HG03095 (cell line): ENCODE measurements at regions not wholly inside any gene's neighbourhood (a gene's known extent, or its start where the extent isn't known, plus 50 kb on each side); places are given as distances from the start of the nearest gene placed in this dataset.
"Not testable (repeated sequence)": the region's sequence is repeated elsewhere in the genome, so short reads cannot be mapped to it uniquely, and the experiment has no call there.

Experiments
- ATAC-seq: cut with Tn5 transposase; IDR thresholded peaks from one replicate; pipeline ENCODE4 v1.9.1; 2021; ENCODE audit warnings: moderate library complexity; ENCODE audit not compliant: unreplicated experiment

DNA sequence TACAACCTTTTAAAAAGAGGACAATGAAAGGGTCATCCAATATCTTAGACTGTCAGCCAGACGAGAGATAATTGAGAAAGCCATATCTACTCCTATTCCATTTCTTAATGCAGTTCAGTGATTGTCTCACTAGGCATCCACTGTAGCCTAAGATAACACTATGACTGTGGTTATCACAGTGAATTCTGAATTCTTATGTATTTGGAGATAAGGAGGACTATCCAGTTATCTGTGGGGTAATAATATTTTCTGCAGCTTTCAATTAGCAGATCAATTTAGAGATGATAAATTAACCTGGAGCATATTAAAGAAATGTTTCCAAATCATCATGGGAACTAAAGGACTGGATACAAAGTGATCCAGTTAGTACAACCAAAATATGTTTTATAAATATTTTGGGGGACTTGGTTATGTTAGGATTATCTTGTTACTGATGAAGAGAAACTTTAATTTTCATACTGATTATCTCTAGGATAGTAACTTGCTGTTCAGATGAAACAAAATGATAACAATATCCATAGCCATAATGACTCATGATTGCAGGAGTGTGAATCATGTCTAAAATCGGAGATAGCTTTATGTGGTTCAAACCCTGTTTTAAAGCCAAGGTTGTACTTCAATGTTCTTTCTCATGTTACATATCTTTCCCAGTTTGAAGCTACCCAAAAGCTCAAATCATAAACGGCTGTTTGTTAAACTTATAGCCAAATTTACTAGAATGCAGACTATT lies 1152.0 kb downstream of the HACE1 start:
- no peak for ATAC-seq

DNA sequence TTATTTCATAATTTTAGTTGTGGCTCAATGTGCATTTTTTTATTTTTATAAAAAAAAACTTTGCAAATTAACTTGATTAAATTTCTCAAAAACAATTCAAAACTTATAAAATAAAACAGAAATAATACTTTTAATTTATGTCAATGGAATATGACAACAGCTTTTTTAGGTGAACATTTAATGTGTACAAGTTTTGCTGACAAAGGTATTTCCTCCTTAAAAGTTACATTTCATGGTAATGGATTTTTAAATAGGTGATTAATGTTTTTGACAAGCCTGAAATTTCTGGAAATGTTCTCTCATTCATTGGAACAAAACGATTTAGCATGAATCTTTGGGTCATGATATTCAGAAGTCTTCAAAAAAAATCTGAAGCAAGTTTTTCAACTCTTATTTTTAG lies 1160.0 kb downstream of the HACE1 start:
- ATAC-seq = no peak

DNA sequence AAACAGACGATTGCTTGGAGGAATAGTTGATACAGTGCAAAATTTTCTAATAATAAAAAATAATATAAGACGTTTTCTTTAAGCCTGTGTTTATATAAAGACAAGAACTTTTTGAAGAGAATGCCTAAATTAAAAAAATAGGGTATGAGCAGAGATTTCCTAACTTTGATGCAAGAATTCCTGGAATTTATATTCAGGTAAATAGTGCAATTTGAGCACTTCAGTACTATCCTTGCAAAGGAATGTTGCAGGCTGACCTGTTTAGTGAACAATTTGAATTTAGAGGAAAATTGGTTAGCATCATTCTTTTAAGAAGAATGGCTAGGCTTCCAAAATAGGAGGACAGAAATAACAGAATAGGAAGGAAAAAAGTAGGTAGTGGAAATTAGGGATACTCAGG lies 1172.3 kb downstream of the HACE1 start:
- ATAC-seq = no peak

DNA sequence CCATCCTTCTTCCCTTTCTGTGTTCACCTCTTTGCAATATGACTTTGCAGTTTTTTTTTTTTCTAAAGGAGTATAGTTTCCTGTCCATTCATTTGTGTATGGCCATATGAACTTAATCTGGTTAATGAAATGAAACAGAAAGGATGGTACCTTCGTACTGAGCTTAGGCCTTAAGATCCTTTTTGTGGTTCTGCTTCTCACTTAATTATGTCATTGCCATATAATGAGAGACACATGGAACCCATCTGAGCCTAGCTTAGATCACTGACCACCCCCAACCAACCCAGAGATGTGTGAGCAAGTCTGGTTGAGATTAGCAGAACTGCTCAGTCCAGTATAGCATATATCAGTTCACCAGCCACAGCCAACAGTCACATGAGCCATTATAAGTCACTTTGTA lies 1179.6 kb downstream of the HACE1 start:
- ATAC-seq = no peak

DNA sequence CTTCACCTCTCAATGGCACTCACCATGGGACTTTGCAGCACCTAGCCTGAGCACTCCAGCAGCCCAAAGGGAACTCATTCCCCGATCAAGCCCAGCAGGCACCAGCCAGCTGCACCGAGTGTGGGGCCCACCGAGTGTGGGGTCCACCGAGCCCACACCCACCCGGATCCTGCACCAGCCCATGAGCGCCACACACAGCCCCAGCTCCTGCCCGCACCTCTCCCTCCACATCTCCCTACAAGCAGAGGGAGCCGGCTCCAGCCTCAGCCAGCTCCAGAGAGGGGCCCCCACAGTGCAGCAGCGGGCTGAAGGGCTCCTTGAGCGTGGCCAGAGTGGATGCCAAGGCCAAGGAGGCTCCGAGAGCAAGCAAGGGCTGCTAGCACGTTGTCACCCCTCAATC lies 1182.4 kb downstream of the HACE1 start:
- ATAC-seq = no peak

DNA sequence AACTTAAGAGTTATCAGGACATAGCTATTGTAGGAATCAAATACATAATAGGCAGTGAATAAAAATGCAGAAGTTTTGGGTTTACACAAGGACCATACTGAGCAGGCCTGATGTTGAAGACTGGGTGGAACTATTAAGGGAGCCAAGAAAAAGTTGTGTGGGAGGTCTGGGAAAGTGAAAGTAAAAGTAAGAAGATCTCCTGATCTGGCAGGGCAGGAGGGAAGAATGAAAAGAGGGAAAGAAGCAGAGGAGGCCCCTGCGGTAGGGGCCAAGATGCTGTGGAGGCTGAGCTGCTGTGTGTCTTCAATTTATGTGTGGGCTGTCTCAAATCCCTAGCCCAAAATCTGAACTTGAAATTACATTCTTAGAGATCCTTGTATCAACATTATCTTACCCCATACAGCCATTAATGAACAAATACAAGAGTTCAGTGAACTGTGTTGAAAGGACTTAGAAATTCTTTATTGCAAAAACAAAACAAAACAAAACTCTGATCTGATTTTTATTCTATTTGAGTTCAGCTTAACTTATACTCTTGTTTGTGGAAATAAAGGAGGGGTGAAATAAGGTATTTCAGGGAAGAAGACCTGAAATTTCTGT lies 1183.8 kb downstream of the HACE1 start:
- no peak for ATAC-seq

DNA sequence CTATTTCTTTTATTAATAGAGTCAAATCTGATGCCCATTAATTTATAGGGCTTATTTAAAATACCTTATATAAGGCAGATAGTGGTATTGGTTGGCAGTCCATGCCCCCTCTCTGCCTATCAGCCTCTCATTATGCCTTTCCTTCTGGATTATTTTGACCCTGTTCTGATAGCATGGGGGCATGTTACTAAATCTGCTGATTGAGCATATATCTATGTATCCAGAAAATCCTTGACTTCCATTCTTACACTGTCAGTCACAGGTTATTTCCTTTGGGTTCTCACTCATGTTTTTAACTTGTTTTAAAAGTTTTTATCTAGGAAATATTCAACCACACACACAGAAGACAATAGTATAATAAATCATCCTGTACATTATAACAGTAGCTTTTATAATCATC lies 1184.9 kb downstream of the HACE1 start:
- no peak for ATAC-seq

DNA sequence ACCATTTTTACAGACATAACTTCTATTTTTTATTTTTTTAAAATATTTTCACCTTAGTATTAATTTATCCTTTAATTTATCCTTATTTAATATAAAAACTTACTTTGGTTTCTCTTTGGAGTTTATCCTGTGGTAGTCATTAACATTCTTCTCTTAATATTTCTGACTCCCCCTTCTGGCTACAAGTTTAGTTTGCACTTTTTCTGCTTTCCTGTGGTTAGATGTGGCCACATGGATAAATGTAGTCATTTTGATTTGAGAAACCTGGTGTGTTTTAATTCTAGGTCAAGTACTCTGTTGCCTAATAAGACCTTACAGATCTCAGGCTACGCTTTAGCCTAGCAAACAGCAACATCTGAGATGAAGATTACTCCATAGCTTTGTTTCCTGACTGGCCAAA lies 1187.5 kb downstream of the HACE1 start:
- ATAC-seq = no peak

DNA sequence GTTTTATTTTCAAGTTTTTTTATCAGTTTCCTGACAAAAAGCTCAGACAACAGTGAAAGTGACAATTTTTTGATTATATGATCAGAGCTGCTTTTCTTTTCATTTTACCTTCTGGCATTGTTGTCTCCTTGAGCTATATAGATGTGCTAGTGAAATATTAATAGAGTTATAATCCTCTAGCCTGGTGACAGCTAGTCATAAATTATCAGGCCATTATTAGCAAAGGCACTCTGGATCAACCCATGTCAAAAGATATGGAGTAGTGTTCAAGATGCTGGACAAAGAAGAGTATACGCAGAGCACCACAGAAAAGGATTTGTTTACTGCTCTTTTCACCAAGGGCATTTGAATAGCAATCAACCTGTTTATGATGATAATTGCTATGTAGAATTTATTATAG lies 1230.1 kb downstream of the HACE1 start:
- ATAC-seq = no peak

DNA sequence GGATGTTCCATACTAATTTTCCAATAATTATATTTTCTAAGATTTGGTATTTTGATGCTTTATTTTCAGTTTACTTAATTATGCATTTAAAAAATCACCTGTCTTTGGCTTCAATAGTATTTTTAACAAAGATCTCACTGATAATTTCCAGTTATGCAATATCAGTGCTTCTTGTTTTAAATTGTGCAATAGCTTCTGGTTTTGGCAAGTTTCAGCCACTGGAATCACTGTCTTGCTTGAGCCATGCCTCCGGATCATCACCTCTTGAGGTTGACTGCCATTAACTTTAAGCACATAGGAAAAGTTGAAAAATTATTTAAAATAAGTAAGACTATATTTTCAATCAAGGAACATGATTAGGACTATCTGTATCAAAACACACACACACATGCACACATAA lies 1242.1 kb downstream of the HACE1 start:
- no peak for ATAC-seq

DNA sequence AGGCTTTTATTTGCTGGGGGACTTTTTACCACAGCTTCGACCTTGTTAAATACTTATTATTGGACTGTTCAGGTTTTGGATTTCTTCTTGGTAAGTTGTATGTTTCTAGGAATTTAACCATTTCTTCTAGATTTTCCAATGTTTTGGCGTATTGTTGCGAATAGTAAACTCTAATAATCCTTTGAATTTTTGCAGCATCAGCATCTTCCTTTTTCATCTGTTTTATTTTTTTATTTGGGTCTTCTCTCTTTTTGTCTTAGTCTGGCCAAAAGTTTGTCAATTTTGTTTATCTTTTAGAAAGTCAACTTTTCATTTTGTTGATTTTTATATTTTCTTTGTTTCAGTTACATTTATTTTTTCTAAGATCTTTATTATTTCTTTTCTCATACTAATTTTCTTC lies 1272.0 kb downstream of the HACE1 start:
- ATAC-seq = no peak

DNA sequence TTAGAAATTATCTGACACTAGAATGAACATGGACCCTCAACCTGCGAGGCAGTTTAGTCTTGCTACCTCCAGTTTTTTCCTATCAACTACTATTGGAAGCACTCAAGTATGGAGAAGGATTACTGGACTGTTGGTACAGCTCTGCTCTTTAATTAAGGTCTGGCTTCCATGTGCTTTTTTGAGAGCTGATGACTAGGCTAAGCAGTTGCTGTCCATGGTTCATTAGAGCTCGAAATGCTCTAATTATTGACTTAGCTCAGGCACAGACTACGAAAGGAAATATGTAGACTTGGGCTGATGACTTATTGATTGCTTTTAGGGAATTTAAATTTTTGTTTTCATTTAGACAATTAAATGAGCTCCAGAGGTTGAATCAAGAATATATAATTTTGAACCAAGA lies 1281.6 kb downstream of the HACE1 start:
- no peak for ATAC-seq

DNA sequence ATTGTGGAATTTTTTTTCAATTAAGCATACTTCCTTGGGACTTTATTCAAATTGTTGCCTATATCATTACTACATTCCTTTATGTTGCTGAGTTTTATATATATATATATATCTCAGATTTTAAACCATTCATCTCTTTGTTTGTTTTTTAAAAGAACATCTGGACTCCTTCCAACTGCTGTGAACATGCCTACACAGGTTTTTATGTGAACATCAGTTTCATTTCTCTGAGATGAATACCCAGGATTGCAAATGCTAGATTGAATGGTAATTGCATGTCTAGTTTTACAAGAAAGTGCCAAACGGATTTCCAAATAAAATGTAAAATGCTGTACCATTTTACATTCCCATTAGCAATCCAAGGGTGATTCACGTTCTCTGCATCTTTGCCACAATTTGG lies 1289.3 kb downstream of the HACE1 start:
- ATAC-seq = no peak

DNA sequence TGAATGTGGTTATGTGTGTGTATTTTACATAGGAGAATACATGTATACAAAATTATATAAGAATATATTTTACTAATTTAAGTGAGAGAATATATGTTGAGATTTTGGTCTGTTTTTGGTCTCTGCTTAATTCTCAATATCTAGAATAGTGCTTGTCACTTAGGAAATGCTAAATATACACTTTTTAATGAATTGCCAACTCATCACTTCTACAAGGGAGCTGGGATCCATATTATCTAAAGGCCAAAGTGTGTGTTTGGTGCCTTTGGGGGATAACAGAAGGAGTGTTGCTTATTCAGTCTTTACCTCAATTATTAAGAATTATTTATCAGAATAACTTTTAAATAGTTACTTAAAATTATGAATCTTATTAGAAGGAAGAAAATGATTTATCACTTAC lies 1304.8 kb downstream of the HACE1 start:
- ATAC-seq = no peak

DNA sequence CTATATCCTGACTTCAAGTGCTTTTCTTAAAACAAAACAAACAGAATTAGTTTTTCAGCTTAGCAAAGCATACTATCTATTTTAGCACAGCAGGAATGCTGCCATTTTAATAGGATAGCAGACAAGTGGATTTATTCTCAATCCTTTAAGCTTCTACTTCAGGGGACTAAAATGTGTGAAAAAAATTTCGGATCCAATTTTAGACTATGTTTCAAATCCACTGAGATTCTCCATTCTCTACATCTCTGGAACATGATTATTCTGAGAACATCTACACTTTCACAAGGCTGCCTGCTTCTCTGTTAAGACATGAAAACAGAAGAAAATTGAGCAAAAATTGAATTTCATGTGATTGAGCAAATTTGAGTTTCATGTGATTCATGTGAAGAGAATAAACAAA lies 1321.3 kb downstream of the HACE1 start:
- ATAC-seq = no peak

DNA sequence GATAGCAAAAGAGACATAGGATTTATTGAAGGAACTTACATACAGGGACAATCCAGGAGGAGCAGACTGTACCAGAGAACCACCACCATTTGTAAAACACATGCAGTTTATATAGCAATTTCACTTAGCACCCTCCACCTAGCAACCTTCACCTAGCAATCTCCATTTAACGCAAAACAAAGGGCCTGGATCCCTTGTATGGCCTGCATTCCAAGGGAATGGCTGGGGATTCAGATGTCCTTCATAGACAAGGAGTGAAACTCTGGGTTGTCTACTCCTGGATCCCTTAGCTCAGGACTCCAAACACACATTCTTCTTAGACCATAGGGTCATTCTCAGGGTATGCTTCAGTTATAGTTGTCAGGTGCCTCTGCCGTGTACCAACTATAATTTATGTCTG lies 1324.9 kb downstream of the HACE1 start:
- ATAC-seq = no peak

DNA sequence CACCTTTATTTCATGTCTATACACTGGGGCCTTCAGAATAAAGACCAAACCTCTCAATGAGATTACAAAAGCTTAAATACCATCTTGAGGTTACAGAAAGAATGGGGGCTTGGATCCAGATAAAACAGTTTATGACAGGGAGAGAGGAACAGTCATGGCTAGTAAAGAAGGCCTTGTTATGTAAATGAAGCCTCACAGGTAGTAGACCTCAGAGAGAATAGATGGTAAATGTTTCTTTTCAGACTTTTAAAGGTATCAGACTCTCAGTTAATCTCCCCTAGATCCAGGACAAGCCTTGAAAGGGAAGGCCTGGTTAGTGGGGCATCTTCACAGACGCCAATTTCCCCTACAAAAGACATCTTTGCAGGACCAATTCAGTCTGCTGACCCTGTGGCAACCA lies 1325.6 kb downstream of the HACE1 start:
- ATAC-seq = no peak

DNA sequence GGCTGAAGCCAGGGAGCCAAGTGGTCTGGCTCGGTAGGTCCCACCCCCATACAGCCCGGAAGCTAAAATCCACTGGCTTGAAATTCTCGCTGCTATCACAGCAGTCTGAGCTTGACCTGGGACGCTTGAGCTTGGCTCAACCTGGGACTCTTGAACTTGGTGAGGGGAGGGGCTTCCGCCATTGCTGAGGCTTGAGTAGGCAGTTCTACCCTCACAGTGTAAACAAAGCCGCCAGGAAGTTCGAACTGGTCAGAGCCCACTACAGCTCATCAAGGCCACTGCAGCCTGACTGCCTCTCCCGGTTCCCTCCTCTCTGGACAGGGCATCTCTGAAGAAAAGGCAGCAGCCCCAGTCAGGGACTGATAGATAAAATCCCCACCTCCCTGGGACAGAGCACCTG lies 1337.7 kb downstream of the HACE1 start:
- ATAC-seq = no peak

DNA sequence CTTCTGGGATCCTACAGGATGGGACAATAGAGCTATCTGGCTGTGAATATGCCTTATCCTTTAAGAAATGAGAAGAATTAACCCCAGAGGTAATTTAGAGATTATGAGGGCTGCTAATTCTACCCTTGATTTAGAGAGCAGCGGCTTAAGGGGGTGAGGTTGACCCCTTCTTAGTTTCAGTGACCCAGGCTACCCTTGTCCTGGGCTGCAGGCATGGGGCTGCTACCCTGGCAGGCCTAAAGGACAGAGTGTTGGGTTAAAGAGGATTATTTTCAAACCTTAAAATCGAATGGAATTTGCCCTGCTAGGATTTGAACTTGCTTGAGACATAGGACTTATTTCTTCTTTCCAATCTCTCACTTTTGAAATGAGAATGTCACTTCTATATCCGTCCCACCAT lies 1343.4 kb downstream of the HACE1 start:
- no peak for ATAC-seq

DNA sequence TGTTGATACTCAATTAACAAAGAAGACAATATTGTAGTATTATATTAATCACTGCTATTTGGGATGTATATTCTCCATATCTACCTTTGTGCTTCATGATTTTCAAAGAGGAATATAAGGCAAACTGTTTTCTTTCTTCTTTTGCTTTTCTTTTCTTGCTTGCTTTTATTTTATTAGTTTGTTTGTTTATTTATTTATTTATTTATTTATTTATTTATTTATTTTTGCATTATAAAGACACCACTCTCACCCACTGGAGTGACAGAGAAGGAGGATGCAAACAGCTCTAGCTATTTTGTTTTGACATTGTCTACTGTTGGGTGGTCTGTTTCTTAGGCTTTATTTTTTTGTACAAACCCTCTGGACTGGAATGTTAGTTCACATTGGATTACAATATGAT lies 1352.7 kb downstream of the HACE1 start:
- ATAC-seq = no peak

DNA sequence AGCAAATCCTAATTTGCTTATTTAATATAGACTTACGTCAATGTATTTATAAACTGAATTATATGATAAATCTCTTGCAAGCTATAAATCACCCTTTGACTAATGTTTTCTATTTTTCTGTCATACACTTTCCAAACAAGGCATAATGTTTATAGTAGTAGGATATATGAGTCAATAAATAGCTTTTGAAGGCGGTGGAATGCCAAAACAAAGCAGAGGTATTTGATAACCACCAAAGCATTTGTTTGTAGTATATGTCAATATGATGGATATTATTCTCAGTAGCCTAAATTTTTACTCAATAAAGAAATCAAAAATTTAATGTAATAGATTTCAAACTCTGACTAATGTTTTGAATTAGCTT lies 1354.6 kb downstream of the HACE1 start:
- ATAC-seq = no peak

DNA sequence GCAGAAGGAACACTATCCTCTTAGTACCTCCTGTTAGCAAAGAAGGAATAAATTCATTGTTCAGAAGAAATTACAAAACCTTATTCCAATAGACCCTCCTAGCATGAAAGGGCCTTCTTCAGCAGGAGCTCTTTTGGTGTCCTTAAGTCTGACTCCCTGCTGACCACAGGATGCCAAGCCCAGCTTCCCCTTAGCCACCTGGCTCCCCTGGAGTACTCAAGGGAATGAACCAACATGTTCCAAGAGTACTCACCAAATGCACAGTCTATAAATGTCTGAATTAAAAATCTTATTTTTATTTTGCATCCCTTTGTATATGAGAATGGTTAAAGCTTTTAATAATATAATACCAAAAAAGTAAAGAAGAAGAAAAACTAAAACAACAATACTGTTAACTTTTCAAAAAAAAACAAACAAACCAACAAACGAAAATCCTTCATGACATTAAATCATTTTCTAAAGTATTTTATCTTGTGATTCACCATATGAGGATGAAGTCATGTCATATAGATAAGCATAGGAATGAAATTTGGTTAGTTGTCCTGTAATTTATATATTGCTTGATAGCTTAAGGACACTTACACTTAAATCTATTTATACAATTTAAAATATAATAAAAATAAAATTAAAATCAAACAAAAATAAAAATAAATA lies 1355.1 kb downstream of the HACE1 start:
- no peak for ATAC-seq

DNA sequence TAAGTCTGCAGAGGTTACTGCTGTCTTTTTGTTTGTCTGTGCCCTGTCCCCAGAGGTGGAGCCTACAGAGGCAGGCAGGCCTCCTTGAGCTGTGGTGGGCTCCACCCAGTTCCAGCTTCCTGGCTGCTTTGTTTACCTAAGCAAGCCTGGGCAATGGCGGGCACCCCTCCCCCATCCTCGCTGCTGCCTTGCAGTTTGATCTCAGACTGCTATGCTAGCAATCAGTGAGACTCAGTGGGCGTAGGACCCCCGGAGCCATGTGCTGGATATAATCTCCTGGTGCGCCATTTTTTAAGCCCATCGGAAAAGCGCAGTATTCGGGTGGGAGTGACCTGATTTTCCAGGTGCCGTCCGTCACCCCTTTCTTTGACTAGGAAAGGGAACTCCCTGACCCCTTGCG lies 1363.1 kb downstream of the HACE1 start:
- not testable (repeated sequence) for ATAC-seq
